Activated CD8-positive, alpha-beta T cell treated with anti-CD3 and anti-CD28 coated beads, Interleukin-2, amount 10 ng/mL, durations not matched to agents 7 days and 5 days (primary cell): ENCODE measurements at regions not wholly inside any gene's neighbourhood (a gene's known extent, or its start where the extent isn't known, plus 50 kb on each side); places are given as distances from the start of the nearest gene placed in this dataset.

Experiments used
- ATAC-seq: fragments of 150-1000 bp; cut with Tn5 transposase; one replicate; pipeline ENCODE4 v1.10.0; 2021; ENCODE audit warnings: moderate library complexity
- CTCF ChIA-PET: fragments of 350-600 bp; sonication (Branson Sonifier 250); formaldehyde crosslinking; loops from one replicate; lab custom pipeline; 2021; ENCODE audit warnings: antibody characterized with exemption; lab: Charles Lee
- POLR2A ChIA-PET: fragments of 350-600 bp; sonication (Branson Sonifier 250); formaldehyde crosslinking; loops from one replicate; lab custom pipeline; 2021; ENCODE audit warnings: antibody characterized with exemption; lab: Charles Lee
- DNase-seq: peaks from one replicate; pipeline ENCODE4 v3.0.0-alpha.2; 2020
- H3K27ac Mint-ChIP-seq: one replicate; pipeline ENCODE4 v1.8.0; 2021; ENCODE audit warnings: mild to moderate bottlenecking, mixed read lengths
- H3K27me3 Mint-ChIP-seq: one replicate; pipeline ENCODE4 v1.8.0; 2021; ENCODE audit warnings: low read depth, mixed read lengths
- H3K36me3 Mint-ChIP-seq: one replicate; pipeline ENCODE4 v1.8.0; 2021; ENCODE audit warnings: low read depth, mixed read lengths
- H3K4me1 Mint-ChIP-seq: one replicate; pipeline ENCODE4 v1.8.0; 2021; ENCODE audit warnings: low read depth, mixed read lengths
- H3K4me3 Mint-ChIP-seq: one replicate; pipeline ENCODE4 v1.8.0; 2021; ENCODE audit warnings: mild to moderate bottlenecking, mixed read lengths
- H3K9me3 Mint-ChIP-seq: one replicate; pipeline ENCODE4 v1.8.0; 2022; ENCODE audit warnings: mixed read lengths; ENCODE audit not compliant: insufficient read depth

- Mint-ChIP-seq H3K4me1 (peaks cover 60% of the 10 kb centered on the region), H3K4me3 (peak overlapping the region; percentile 73)
- POLR2A ChIA-PET = interaction anchor here (0.6 to 2.0 kb wide), 5 partner anchors 10 to 729 kb away, joined by 3 to 6 read pairs (median 5); no protein-coding TSS in a partner anchor
These were observed 129.4 kb downstream of the MRPS6 start for GRCh38 chr21:34202553-34203372.

DNA sequence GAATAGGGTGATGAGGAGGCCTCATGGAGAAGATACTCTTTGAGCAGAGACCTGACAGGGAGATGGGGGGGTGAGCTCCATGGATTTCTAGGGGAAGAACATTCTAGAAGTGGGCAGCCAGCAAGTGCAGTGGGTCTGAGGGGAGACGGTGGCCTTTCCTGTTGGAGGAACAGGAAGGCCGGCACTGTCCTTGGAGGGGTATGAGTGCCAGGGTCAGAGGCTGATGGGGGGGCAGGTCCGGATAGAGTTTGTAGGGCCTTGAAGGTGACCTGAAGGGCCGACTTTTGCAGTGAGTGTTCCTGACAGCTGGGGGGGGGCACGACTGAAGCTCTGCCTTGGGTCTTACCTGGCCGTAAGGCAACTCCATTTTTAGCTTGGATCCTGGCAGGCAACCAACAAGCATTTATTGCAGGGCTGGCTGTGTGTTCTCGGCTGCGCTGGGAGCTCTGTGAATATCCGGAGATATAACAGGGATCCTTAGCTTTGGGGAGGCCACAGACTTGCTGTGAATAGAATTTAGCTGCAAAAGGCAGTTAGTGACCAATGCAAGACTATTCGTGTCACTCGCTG, 130.6 kb downstream of the MRPS6 start:
- no peak for ATAC-seq
- Mint-ChIP-seq H3K4me1 (peaks cover 49% of the 10 kb centered on the region), H3K4me3 (no peak overlapping the region), H3K27me3 (no peaks in the 10 kb centered on the region), H3K9me3 (no peaks in the 10 kb centered on the region), H3K36me3 (peaks cover 5% of the 10 kb centered on the region), H3K27ac (no peak overlapping the region)
- DNase-seq = no peak
- CTCF ChIA-PET = interaction anchor here (2.8 to 3.5 kb wide), 3 partner anchors 75 to 280 kb away, joined by 12 to 20 read pairs (median 12); no protein-coding TSS in a partner anchor
- POLR2A ChIA-PET = no interaction called here

More at GRCh38 chr21:34202553-34203372, 129.4 kb downstream of the MRPS6 start:
- no peak for ATAC-seq
- Mint-ChIP-seq H3K27ac (no peak overlapping the region), H3K27me3 (no peaks in the 10 kb centered on the region), H3K9me3 (no peaks in the 10 kb centered on the region), H3K36me3 (peaks cover 6% of the 10 kb centered on the region)
- DNase-seq = no peak
- CTCF ChIA-PET = interaction anchor here (0.8 to 3.5 kb wide), 9 partner anchors 10 to 279 kb away, joined by 3 to 20 read pairs (median 7); no protein-coding TSS in a partner anchor

- Mint-ChIP-seq H3K36me3 (peaks cover 5% of the 10 kb centered on the region), H3K27me3 (no peaks in the 10 kb centered on the region), H3K4me1 (peaks cover 40% of the 10 kb centered on the region), H3K27ac (no peak overlapping the region), H3K9me3 (peaks cover 6% of the 10 kb centered on the region), H3K4me3 (no peak overlapping the region)
- CTCF ChIA-PET = interaction anchor here (1.4 to 2.9 kb wide), 3 partner anchors 143 to 280 kb away, joined by 3 to 12 read pairs (median 12); no protein-coding TSS in a partner anchor
- no peak for ATAC-seq
- POLR2A ChIA-PET = no interaction called here
- DNase-seq = no peak
These were observed 131.4 kb downstream of the MRPS6 start for GRCh38 chr21:34204481-34205439.

DNA sequence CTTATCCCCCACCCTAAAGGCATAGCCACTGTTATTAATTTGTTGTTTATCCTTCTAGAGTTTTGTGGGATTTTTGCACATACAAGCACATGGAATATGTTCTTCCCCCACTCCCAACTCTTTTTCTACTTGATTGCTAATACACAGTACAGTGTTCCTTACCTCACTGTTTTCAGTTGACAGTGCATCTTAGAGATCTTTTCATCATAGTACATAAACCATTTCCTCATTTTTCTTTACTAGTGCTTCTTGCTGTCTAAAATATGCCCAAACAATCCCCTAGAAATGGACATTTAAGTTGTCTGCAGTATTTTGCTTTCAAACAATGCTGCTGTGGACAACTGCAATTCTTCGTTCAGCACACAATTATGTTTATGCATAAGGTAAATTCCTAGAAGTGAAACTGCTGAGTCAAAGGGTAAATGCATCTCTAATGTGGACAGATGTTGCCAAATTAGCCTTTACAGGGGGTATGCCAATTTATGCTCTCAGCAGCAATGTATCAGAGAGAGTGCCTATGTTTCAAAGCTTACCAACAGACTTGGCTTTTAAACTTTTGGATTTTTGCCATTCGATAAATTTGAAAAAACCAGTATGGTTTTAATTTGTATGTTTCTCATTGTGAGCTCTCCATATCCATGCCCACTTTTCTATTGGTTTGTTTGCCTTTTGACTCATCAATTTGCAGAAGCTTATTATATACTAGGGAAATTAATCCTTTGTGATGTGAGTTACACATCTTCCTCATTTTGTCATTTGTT, 132.6 kb downstream of the MRPS6 start:
- no peak for DNase-seq
- H3K4me3 Mint-ChIP-seq = no peak overlapping the region
- peaks cover 4% of the 10 kb centered on the region for H3K36me3 Mint-ChIP-seq
- peaks cover 30% of the 10 kb centered on the region for H3K4me1 Mint-ChIP-seq
- peaks cover 2% of the 10 kb centered on the region for H3K27me3 Mint-ChIP-seq
- no peak overlapping the region for H3K27ac Mint-ChIP-seq
- peaks cover 14% of the 10 kb centered on the region for H3K9me3 Mint-ChIP-seq
- ChIA-PET CTCF (interaction anchor here (1.2 to 2.9 kb wide), 5 partner anchors 8 to 282 kb away, joined by 3 to 12 read pairs (median 3); no protein-coding TSS in a partner anchor), POLR2A (interaction anchor here (0.7 kb wide), 1 partner anchor 13 kb away, joined by 3 read pairs; no protein-coding TSS in a partner anchor)
- ATAC-seq = no peak

DNA sequence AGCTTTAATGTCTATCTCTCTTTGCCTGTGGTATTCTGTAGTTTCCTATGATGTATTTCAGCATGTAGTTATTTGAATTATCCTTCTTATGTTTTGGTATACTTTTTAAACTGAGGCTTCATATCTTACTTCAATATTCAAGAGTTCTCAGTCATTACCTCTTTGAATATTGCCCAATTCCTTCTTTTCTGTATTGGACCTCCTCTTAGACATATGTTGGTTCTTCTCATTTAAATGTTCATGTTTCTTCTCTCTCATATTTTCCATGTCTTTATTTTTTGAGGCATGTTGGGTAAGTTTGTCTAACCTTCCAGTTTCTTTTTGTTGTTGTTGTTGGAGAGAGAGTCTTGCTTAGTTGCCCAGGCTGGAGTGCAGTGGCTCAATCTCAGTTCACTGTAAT, 140.6 kb downstream of the MRPS6 start:
- H3K27ac Mint-ChIP-seq = no peak overlapping the region
- ChIA-PET CTCF (no interaction called here), POLR2A (no interaction called here)
- H3K9me3 Mint-ChIP-seq = peaks cover 19% of the 10 kb centered on the region
- H3K4me1 Mint-ChIP-seq = no peaks in the 10 kb centered on the region
- ATAC-seq (no peak), DNase-seq (no peak)
- peaks cover 10% of the 10 kb centered on the region for H3K36me3 Mint-ChIP-seq
- peaks cover 2% of the 10 kb centered on the region for H3K27me3 Mint-ChIP-seq
- H3K4me3 Mint-ChIP-seq = no peak overlapping the region

DNA sequence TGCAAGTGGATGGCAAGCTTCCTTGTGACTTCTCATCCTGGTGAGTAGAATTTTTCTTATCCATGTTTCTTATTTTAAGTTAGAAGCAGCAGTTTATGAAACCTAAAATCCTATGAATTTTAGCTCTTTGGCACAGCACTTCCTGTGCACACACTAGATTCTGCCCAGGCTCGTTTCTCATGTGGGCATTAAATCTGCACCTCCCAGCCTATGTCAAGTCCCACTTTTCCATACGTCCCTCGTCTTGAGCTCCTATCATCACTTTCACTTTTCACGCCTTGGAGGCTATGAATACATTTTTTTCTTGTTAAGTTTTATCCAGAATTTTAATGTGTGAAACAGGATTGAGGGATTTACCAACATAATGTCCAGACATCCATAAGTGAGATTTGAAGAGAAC, 142.1 kb downstream of the MRPS6 start:
- ChIA-PET CTCF (interaction anchor here (1.3 to 1.4 kb wide), 3 partner anchors 84 to 291 kb away, joined by 3 to 5 read pairs (median 3); no protein-coding TSS in a partner anchor), POLR2A (no interaction called here)
- Mint-ChIP-seq H3K4me3 (no peak overlapping the region), H3K27me3 (no peaks in the 10 kb centered on the region), H3K9me3 (peaks cover 6% of the 10 kb centered on the region), H3K36me3 (peaks cover 6% of the 10 kb centered on the region), H3K27ac (no peak overlapping the region), H3K4me1 (no peaks in the 10 kb centered on the region)
- DNase-seq (no peak), ATAC-seq (no peak)

- no peak overlapping the region for H3K4me3 Mint-ChIP-seq
- H3K27ac Mint-ChIP-seq = no peak overlapping the region
- POLR2A ChIA-PET = interaction anchor here (0.6 kb wide), 1 partner anchor 50 kb away, joined by 7 read pairs; no protein-coding TSS in a partner anchor
- no peaks in the 10 kb centered on the region for H3K27me3 Mint-ChIP-seq
- DNase-seq (no peak), ATAC-seq (no peak)
- peaks cover 3% of the 10 kb centered on the region for H3K4me1 Mint-ChIP-seq
- CTCF ChIA-PET = interaction anchor here (0.9 to 1.4 kb wide), 4 partner anchors 9 to 292 kb away, joined by 3 to 5 read pairs (median 3); no protein-coding TSS in a partner anchor
- H3K9me3 Mint-ChIP-seq = peaks cover 5% of the 10 kb centered on the region
- peaks cover 6% of the 10 kb centered on the region for H3K36me3 Mint-ChIP-seq
These were observed 142.7 kb downstream of the MRPS6 start for GRCh38 chr21:34215911-34216717.

DNA sequence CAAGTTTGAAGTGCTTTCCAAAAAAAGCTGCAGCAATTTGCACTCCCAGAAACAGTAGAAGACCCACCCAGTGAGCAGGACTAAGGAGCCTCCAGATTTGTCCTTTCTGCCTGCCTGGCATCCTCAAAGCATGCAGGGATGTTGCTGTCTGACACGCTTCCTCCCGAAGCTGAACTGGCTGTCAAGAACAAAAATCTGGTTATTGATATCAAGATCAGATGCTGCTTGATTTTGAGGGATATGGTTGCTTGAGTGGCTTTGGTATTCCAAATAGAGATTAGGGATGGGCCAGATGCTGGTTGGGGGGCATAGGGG, 143.3 kb downstream of the MRPS6 start:
- H3K4me3 Mint-ChIP-seq = no peak overlapping the region
- H3K9me3 Mint-ChIP-seq = peaks cover 5% of the 10 kb centered on the region
- ChIA-PET CTCF (interaction anchor here (0.9 to 1.4 kb wide), 3 partner anchors 10 to 292 kb away, joined by 3 read pairs; no protein-coding TSS in a partner anchor), POLR2A (interaction anchor here (0.6 kb wide), 1 partner anchor 50 kb away, joined by 7 read pairs; no protein-coding TSS in a partner anchor)
- H3K36me3 Mint-ChIP-seq = peaks cover 6% of the 10 kb centered on the region
- DNase-seq = no peak
- H3K4me1 Mint-ChIP-seq = peaks cover 3% of the 10 kb centered on the region
- H3K27me3 Mint-ChIP-seq = no peaks in the 10 kb centered on the region
- H3K27ac Mint-ChIP-seq = no peak overlapping the region
- no peak for ATAC-seq

DNA sequence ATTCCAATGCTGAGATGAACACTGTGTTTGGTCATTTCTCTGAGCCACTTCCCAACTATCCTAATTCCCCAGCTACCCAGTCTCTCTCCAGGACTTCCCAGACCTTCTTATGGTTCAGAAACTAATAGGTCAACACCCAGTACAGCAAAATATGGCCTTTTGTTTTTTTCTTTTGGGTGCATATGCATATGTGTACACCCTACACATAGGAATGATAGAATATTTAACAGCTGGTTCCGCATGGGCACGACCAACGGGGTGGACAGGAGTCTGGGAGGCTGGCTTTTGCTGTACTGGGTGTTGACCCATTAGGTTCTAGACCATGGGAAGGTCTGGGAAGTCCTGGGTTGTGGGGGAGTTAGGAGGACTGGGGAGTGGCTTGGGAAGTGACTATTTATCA, 143.9 kb downstream of the MRPS6 start:
- DNase-seq (no peak), ATAC-seq (no peak)
- H3K36me3 Mint-ChIP-seq = peaks cover 6% of the 10 kb centered on the region
- no peak overlapping the region for H3K4me3 Mint-ChIP-seq
- peaks cover 5% of the 10 kb centered on the region for H3K9me3 Mint-ChIP-seq
- POLR2A ChIA-PET = no interaction called here
- CTCF ChIA-PET = interaction anchor here (0.9 to 1.4 kb wide), 3 partner anchors 11 to 131 kb away, joined by 3 read pairs; no protein-coding TSS in a partner anchor
- H3K27me3 Mint-ChIP-seq = no peaks in the 10 kb centered on the region
- H3K27ac Mint-ChIP-seq = no peak overlapping the region
- H3K4me1 Mint-ChIP-seq = peaks cover 3% of the 10 kb centered on the region
